AG10803 (cell line): ENCODE measurements at regions not wholly inside any gene's neighbourhood (a gene's known extent, or its start where the extent isn't known, plus 50 kb on each side); places are given as distances from the start of the nearest gene placed in this dataset.
"Not testable (repeated sequence)": the region's sequence is repeated elsewhere in the genome, so short reads cannot be mapped to it uniquely, and the experiment has no call there.

Experiments
- DNase-seq: peaks from one replicate; pipeline ENCODE4 v3.0.0; 2010; ENCODE audit warnings: low read depth
- H3K4me3 ChIP-seq: 2 replicates; pipeline ENCODE4 v1.5.1; 2011; ENCODE audit warnings: mild to moderate bottlenecking, low read length, control low read depth
- TF ChIP-seq, protein P1 (sequence below): conservative IDR thresholded peaks from 2 replicates; pipeline ENCODE4 v1.5.1; 2011; ENCODE audit warnings: mild to moderate bottlenecking, low read length, control low read depth, inconsistent platforms

DNA sequence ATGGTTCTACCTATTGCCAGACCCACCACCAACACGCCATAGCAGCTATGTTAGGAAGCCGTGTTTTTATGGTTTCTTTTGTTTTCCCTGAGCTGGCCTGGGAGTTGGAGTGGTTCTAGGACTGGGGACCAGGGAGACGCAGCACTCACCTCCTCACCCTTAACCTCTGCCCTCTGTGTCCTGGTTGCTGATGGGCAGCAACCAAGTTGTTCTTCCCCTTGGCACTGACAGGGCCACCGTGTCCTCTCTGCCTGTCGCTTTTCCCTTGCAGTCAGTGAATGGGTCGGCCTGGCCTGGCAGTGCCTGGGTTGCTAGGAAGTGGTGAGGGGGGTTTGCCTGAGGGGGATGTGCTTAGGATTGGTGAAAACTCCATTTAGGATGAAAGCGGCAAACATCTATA lies 197.1 kb upstream of the GATA6 start:
- TF ChIP-seq, protein P1, sequence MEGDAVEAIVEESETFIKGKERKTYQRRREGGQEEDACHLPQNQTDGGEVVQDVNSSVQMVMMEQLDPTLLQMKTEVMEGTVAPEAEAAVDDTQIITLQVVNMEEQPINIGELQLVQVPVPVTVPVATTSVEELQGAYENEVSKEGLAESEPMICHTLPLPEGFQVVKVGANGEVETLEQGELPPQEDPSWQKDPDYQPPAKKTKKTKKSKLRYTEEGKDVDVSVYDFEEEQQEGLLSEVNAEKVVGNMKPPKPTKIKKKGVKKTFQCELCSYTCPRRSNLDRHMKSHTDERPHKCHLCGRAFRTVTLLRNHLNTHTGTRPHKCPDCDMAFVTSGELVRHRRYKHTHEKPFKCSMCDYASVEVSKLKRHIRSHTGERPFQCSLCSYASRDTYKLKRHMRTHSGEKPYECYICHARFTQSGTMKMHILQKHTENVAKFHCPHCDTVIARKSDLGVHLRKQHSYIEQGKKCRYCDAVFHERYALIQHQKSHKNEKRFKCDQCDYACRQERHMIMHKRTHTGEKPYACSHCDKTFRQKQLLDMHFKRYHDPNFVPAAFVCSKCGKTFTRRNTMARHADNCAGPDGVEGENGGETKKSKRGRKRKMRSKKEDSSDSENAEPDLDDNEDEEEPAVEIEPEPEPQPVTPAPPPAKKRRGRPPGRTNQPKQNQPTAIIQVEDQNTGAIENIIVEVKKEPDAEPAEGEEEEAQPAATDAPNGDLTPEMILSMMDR: no peak
- H3K4me3 ChIP-seq: no peak overlapping the region
- no peak for DNase-seq

DNA sequence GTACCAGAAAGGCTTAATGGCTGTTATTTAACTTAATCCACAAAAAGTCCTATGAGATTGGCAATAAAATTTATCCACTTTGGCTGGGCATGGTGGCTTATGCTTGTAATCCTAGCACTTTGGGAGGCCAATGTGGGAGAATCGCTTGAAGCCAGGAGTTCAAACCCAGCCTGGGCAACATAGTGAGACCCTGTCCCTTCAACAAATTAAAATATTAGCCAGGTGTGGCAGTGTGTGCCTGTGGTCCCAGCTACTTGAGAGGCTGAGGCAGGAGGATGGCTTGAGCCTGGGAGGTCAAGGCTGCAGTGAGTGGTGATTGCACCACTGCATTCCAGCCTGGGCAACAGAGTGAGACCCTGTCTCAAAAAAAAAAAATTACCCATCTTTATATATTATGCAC lies 193.4 kb upstream of the GATA6 start:
- not testable (repeated sequence) for DNase-seq, H3K4me3 ChIP-seq

DNA sequence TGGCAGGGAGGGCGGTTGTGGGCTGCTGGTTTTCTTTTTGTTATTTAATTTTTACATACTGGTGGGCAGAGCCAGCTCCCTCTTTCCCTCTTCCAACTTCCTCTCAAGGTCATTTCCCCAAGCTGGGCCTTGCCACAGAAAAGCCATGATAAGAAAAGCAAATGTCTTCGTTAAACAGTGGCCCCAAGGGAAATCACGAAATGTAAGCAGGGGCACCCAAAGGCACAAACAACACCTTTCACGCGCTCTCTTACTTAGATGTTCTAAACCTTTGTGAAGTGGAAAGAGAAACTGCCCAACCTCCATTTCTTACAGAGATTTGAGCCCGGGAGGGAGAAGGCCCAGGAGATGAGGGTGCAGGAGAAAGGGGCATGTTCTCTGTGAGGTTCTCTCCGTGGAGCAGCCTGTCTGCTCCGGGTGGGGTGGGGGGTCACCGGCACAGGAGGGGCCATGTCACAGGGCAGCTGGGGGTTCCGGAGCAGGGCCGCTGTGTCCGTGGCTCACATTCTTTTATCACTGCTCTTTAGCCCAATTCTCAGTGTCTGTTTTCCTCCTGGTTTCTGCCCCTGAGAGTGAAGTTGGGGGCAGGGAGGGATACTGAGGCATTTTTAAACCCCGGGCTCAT lies 190.7 kb upstream of the GATA6 start:
- TF ChIP-seq, protein P1: no peak
- H3K4me3 ChIP-seq: no peak overlapping the region
- no peak for DNase-seq

DNA sequence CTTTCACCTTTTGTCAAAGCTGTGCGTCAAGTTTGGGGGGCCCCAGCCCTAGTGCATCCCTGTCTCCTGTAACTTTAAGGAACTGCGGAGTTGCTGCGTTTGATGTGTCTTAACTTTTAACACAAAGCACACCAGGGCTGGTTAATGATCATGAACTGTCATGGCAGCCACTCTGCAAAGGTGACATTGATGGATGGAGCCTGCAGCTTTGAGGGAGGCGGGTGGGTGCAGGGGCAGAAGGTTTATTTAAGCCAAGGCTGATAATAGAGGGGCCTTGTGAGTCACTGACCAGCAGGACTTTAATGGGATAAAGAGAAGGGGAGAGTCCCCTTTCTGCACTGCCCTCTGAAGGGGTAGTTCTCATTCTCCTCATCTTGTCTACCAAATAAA lies 190.2 kb upstream of the GATA6 start:
- DNase-seq: no peak
- TF ChIP-seq, protein P1: no peak
- H3K4me3 ChIP-seq: no peak overlapping the region

DNA sequence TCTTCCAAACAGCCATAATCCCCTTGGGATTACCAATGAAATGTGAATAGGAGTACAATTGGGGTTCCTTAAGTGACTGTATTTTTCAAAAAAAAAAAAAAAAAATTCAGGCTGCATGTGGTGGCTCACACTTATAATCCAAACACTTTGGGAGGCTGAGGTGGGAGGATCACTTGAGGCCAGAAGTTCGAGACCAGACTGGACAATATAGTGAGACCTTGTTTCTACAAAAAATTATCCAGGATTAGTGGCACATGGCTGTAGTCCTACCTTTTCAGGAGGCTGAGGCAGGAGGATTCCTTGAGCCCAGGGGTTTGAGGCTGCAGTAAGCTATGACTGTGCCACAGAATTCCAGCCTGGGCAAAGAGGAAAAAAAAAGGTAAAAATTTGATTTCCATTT lies 189.6 kb upstream of the GATA6 start:
- no peak for DNase-seq
- H3K4me3 ChIP-seq: no peak overlapping the region

DNA sequence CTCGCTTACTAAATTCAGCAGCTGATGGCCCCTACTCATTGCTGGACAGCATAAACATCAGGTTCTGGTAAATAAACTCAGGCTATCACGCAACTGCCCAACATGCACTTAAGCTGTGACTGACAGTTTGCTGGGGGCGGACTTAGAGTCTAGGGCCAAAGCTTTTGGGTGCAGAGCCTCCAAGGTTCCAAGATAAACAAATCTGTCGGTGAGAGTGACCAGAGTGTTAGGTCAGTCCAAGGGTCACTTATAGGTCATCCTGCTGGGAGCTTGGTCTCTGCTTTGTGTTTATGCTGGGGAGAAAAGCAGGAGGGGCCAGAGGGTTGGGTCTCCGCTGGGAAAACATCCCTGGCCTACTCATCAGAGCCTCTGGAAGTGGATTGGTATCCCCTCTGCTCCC lies 188.6 kb upstream of the GATA6 start:
- TF ChIP-seq, protein P1: no peak
- DNase-seq: no peak
- no peak overlapping the region for H3K4me3 ChIP-seq

More for the DNA sequence above, 189.6 kb upstream of the GATA6 start:
- TF ChIP-seq, protein P1: no peak

DNA sequence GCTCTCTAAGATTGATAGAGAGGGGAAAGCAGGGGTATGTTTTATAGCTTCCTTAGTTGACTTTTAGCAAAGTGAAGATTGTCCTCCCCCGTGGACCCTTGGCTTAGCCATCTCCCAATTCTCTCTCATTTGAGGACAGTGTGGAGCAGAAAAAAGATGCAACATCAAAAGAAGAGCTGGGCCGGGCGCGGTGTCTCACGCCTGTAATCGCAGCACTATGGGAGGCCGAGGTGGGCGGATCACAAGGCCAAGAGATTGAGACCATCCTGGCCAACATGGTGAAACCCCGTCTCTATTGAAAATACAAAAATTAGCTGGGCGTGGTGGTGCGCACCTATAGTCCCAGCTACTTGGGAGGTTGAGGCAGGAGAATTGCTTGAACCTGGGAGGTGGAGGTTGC lies 187.9 kb upstream of the GATA6 start:
- H3K4me3 ChIP-seq, DNase-seq: not testable (repeated sequence)

DNA sequence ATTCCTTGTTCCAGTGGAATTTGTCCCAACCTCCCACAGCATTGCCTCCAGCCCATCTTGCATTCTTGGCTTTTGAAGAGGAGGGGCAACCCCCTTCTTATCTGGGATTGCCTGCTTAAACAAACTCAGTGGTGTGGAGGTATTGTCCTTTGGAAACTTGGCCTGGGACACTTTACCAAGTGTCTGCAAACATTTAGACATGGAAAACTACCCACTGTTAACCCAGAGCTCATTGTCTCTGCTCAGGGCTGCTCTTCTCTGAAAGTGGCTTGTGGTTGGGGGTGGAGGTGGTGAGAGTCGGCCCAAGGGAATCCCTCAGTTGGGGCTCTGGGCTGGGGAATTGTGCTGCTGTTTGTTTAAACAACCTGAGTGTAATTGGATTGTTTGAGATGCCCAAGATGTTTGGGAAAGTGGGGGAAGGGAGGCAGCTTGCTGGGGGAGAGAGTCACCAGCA lies 178.3 kb upstream of the GATA6 start:
- TF ChIP-seq, protein P1: no peak
- no peak overlapping the region for H3K4me3 ChIP-seq
- DNase-seq: no peak
